IMR-90 (cell line): ENCODE measurements at regions not wholly inside any gene's neighbourhood (a gene's known extent, or its start where the extent isn't known, plus 50 kb on each side); places are given as distances from the start of the nearest gene placed in this dataset.

ENCODE experiments used
- ATAC-seq: fragments of 200-7000 bp; cut with Tn5 transposase; 2 replicates; pipeline ENCODE4 v1.9.1; 2020; ENCODE audit warnings: low read depth, mild to moderate bottlenecking, moderate library complexity
- BruUV-seq: library from RNA; stranded (reverse); fragments of 400-500 nt; replicated peaks from 2 replicates; lab custom pipeline; 2021; lab: Mats Ljungman, UMichigan
- CTCF ChIA-PET: fragments of 300-600 bp; formaldehyde crosslinking; extraction: SDS; loops from one replicate; lab custom pipeline; 2021; ENCODE audit warnings: antibody characterized with exemption; lab: Yijun Ruan, JAX
- POLR2A ChIA-PET: fragments of 300-600 bp; sonication (Branson Sonifier 250); formaldehyde crosslinking; loops from one replicate; lab custom pipeline; 2022; ENCODE audit warnings: antibody characterized with exemption; ENCODE audit not compliant: unreplicated experiment; lab: Charles Lee
- DNase-seq: peaks from one replicate; pipeline ENCODE4 v3.0.0; 2013
- H2AFZ ChIP-seq: replicated peaks from 2 replicates; pipeline ENCODE3; 2013; ENCODE audit warnings: low read length, mild to moderate bottlenecking; ENCODE audit not compliant: poor library complexity
- H2AK5ac ChIP-seq: 2 replicates; pipeline ENCODE4 v1.6.1; 2013; ENCODE audit warnings: low read depth, low read length, inconsistent platforms
- H2AK9ac ChIP-seq: replicated peaks from 2 replicates; pipeline ENCODE3; 2013; ENCODE audit warnings: mild to moderate bottlenecking, low read depth, low read length, moderate library complexity; ENCODE audit not compliant: poor library complexity
- H2BK120ac ChIP-seq: 2 replicates; pipeline ENCODE4 v1.6.1; 2013; ENCODE audit warnings: low read depth, low read length, inconsistent platforms
- H2BK15ac ChIP-seq: 3 replicates; pipeline ENCODE4 v1.6.1; 2013; ENCODE audit warnings: low read depth, low read length, inconsistent platforms
- H2BK20ac ChIP-seq: 2 replicates; pipeline ENCODE4 v1.6.1; 2013; ENCODE audit warnings: low read depth, mild to moderate bottlenecking, inconsistent platforms, low read length, moderate library complexity
- H2BK5ac ChIP-seq: 2 replicates; pipeline ENCODE4 v1.6.1; 2013; ENCODE audit warnings: mild to moderate bottlenecking, low read depth, low read length, inconsistent platforms; ENCODE audit not compliant: poor library complexity, severe bottlenecking
- H3K14ac ChIP-seq: replicated peaks from 2 replicates; pipeline ENCODE4 v1.6.1; 2013; ENCODE audit warnings: low read depth, low read length, inconsistent platforms
- H3K18ac ChIP-seq: 2 replicates; pipeline ENCODE4 v1.6.1; 2013; ENCODE audit warnings: low read depth, low read length, control low read depth
- H3K23ac ChIP-seq: 2 replicates; pipeline ENCODE4 v1.6.1; 2013; ENCODE audit warnings: low read depth, low read length, inconsistent platforms
- H3K27ac ChIP-seq: 2 replicates; pipeline ENCODE4 v1.5.1; 2013; ENCODE audit warnings: mild to moderate bottlenecking, control low read depth, low read length; ENCODE audit not compliant: insufficient read depth
- H3K27me3 ChIP-seq: 2 replicates; pipeline ENCODE4 v1.6.1; 2013; ENCODE audit warnings: low read length; ENCODE audit not compliant: control insufficient read depth, insufficient read depth
- H3K36me3 ChIP-seq: 2 replicates; pipeline ENCODE4 v1.6.1; 2013; ENCODE audit warnings: low read length, mixed read lengths; ENCODE audit not compliant: control insufficient read depth, insufficient read depth
- H3K4ac ChIP-seq: 2 replicates; pipeline ENCODE4 v1.6.1; 2013; ENCODE audit warnings: low read depth, low read length, inconsistent platforms
- H3K4me1 ChIP-seq: 2 replicates; pipeline ENCODE4 v1.6.1; 2013; ENCODE audit warnings: low read length, mixed read lengths; ENCODE audit not compliant: control insufficient read depth, insufficient read depth
- H3K4me2 ChIP-seq: 2 replicates; pipeline ENCODE4 v1.6.1; 2013; ENCODE audit warnings: low read depth, mild to moderate bottlenecking, control low read depth, low read length, moderate library complexity
- H3K4me3 ChIP-seq: 2 replicates; pipeline ENCODE4 v1.5.1; 2013; ENCODE audit warnings: low read depth, mild to moderate bottlenecking, control low read depth, low read length, moderate library complexity; ENCODE audit not compliant: insufficient read depth
- H3K56ac ChIP-seq: 2 replicates; pipeline ENCODE4 v1.6.1; 2013; ENCODE audit warnings: low read length, inconsistent platforms; ENCODE audit not compliant: insufficient read depth; ENCODE audit errors: extremely low read depth
- H3K79me1 ChIP-seq, 2 experiments: 2 replicates each; pipeline ENCODE4 v1.6.1; 2013; ENCODE audit warnings: low read length in 2 of 2, inconsistent platforms in 1 of 2, low read depth in 1 of 2
- H3K9ac ChIP-seq: 2 replicates; pipeline ENCODE4 v1.6.1; 2013; ENCODE audit warnings: low read depth, low read length, control low read depth
- H3K9me1 ChIP-seq: 2 replicates; pipeline ENCODE4 v1.6.1; 2013; ENCODE audit warnings: low read length, inconsistent platforms; ENCODE audit not compliant: insufficient read depth
- H3K9me3 ChIP-seq: 2 replicates; pipeline ENCODE4 v1.6.1; 2013; ENCODE audit warnings: low read length; ENCODE audit not compliant: control insufficient read depth, insufficient read depth
- H4K20me1 ChIP-seq: 2 replicates; pipeline ENCODE4 v1.6.1; 2013; ENCODE audit warnings: low read length, inconsistent platforms; ENCODE audit not compliant: insufficient read depth
- H4K5ac ChIP-seq: 2 replicates; pipeline ENCODE4 v1.6.1; 2013; ENCODE audit warnings: mild to moderate bottlenecking, low read depth, low read length, control low read depth
- H4K8ac ChIP-seq, 2 experiments: 2 replicates each; pipeline ENCODE4 v1.6.1; 2013; ENCODE audit warnings: low read depth in 2 of 2, low read length in 2 of 2, control low read depth in 1 of 2, inconsistent platforms in 1 of 2
- H4K91ac ChIP-seq: 2 replicates; pipeline ENCODE4 v1.6.1; 2013; ENCODE audit warnings: low read depth, low read length, inconsistent platforms; ENCODE audit not compliant: insufficient read depth
- CEBPB ChIP-seq: IDR thresholded peaks from 2 replicates; pipeline ENCODE4 v1.6.1; 2012; ENCODE audit warnings: low read depth, low read length, improper control_type of control experiment
- CHD1 ChIP-seq: IDR thresholded peaks from 2 replicates; pipeline ENCODE4 v1.6.1; 2012; ENCODE audit warnings: low read depth, low read length, improper control_type of control experiment
- ELK1 ChIP-seq: fragments of 150-350 bp; IDR thresholded peaks from 2 replicates; pipeline ENCODE4 v1.6.1; 2016; ENCODE audit warnings: low read depth, mild to moderate bottlenecking, low read length, moderate library complexity, borderline replicate concordance
- FOS ChIP-seq: fragments of 150-350 bp; IDR thresholded peaks from 2 replicates; pipeline ENCODE4 v1.6.1; 2016; ENCODE audit warnings: low read depth, low read length
- MAFK ChIP-seq: IDR thresholded peaks from 2 replicates; pipeline ENCODE4 v1.6.1; 2012; ENCODE audit warnings: low read depth, low read length, improper control_type of control experiment
- MAZ ChIP-seq: IDR thresholded peaks from 2 replicates; pipeline ENCODE4 v1.6.1; 2012; ENCODE audit warnings: low read depth, mild to moderate bottlenecking, low read length, improper control_type of control experiment, moderate library complexity, borderline replicate concordance
- NFE2L2 ChIP-seq: fragments of 150-350 bp; IDR thresholded peaks from 2 replicates; pipeline ENCODE4 v1.6.1; 2016; ENCODE audit warnings: low read depth, mild to moderate bottlenecking, low read length
- RCOR1 ChIP-seq: IDR thresholded peaks from 2 replicates; pipeline ENCODE4 v1.6.1; 2012; ENCODE audit warnings: mild to moderate bottlenecking, low read length, improper control_type of control experiment; ENCODE audit not compliant: insufficient replicate concordance
- USF2 ChIP-seq: fragments of 150-350 bp; IDR thresholded peaks from 2 replicates; pipeline ENCODE4 v1.6.1; 2017; ENCODE audit warnings: mild to moderate bottlenecking, antibody characterized with exemption, low read length, low read depth
- WGBS, 2 experiments: methylation state at CpG; one replicate each; pipeline versions ENCODE4 v1.1.5 to v1.1.7; 2013; ENCODE audit warnings: missing lambda C conversion rate in 2 of 2; ENCODE audit not compliant: insufficient read length in 1 of 2; ENCODE audit errors: extremely low coverage in 2 of 2; 5-methylcytosine and 5-hydroxymethylcytosine counted together
- dilution Hi-C: fragments of 300-500 bp; cut with HindIII; formaldehyde crosslinking; loops from one replicate; pipeline ENCODE4 v1.14.3; 2018; ENCODE audit warnings: low sequenced_read_pairs; ENCODE audit not compliant: unreplicated experiment
- in situ Hi-C: fragments of 300-500 bp; cut with MboI; formaldehyde crosslinking; loops from 3 replicates; pipeline ENCODE4 v1.14.3; 2019; ENCODE audit warnings: low sequenced_read_pairs, inconsistent platforms, mixed read lengths
- intact Hi-C: fragments of 100-400 bp; cut with micrococcal nuclease; formaldehyde crosslinking; loops from 2 replicates; pipeline ENCODE4 v1.10.0; 2022

GRCh38 chr12:4829793-4830162 is 79.9 kb upstream of the KCNA1 start:
- TF ChIP-seq USF2 = no peak
- no peak for TF ChIP-seq MAZ
- no peak for TF ChIP-seq CEBPB
- TF ChIP-seq ELK1 = no peak
- no peak for TF ChIP-seq NFE2L2
- no peak for TF ChIP-seq RCOR1
- TF ChIP-seq MAFK = no peak
- no peak for TF ChIP-seq CHD1
- TF ChIP-seq FOS = no peak
- ChIA-PET POLR2A (no interaction called here), CTCF (no interaction called here)
- Histone ChIP-seq H4K8ac (no peak overlapping the region), H2BK20ac (no peak overlapping the region), H2BK15ac (no peak overlapping the region), H3K4ac (no peak overlapping the region), H3K9me1 (no peaks in the 10 kb centered on the region), H3K4me1 (no peaks in the 10 kb centered on the region), H3K4me3 (no peak overlapping the region), H2AK5ac (no peak overlapping the region), H3K4me2 (no peak overlapping the region), H3K56ac (no peak overlapping the region), H4K20me1 (no peaks in the 10 kb centered on the region), H4K5ac (no peak overlapping the region), H3K9ac (no peak overlapping the region), H4K91ac (no peak overlapping the region), H3K9me3 (0 out of 2 replicates have a peak, but pooled peaks cover 3% of the 10 kb centered on the region), H3K27ac (no peak overlapping the region), H2BK5ac (no peak overlapping the region), H3K79me1 (no peaks in the 10 kb centered on the region), H3K18ac (no peak overlapping the region), H3K14ac (no peak overlapping the region), H2AFZ (no peak overlapping the region), H3K23ac (no peak overlapping the region), H2BK120ac (no peak overlapping the region), H2AK9ac (no peak overlapping the region), H3K36me3 (no peaks in the 10 kb centered on the region), H3K27me3 (peaks cover 4% of the 10 kb centered on the region)
- ATAC-seq (no peak), DNase-seq (no peak)
- intact Hi-C loops (no loop called here), in situ Hi-C loops (no loop called here), dilution Hi-C loops (no loop called here)
- no TSS peak for BruUV-seq
- 40% methylated on average over 2 of the region's 6 CpGs; no CpG with 5 or more reads in 1 of the 2 experiments for WGBS, 2 experiments
